HFF-Myc (cell line): ENCODE measurements at regions not wholly inside any gene's neighbourhood (a gene's known extent, or its start where the extent isn't known, plus 50 kb on each side); places are given as distances from the start of the nearest gene placed in this dataset.

Experiments used
- DNase-seq: peaks from one replicate; pipeline ENCODE4 v3.0.0-alpha.2; 2011; ENCODE audit warnings: low read depth; ENCODE audit errors: extremely low read depth
- H3K4me3 ChIP-seq: replicated peaks from 2 replicates; pipeline ENCODE4 v1.5.1; 2011; ENCODE audit warnings: low read depth, mild to moderate bottlenecking, control low read depth, low read length
- CTCF ChIP-seq: IDR thresholded peaks from 2 replicates; pipeline ENCODE4 v1.5.1; 2012; ENCODE audit warnings: mild to moderate bottlenecking, low read depth, low read length, control low read depth; ENCODE audit errors: missing control alignments

- no peak overlapping the region for H3K4me3 ChIP-seq
- no peak for DNase-seq
- TF ChIP-seq CTCF, result no peak
Observed at GRCh38 chr3:96083610-96084009, 730.8 kb upstream of the EPHA6 start.

GRCh38 chr3:96086018-96086417 is 728.4 kb upstream of the EPHA6 start:
- TF ChIP-seq CTCF, result no peak
- no peak overlapping the region for H3K4me3 ChIP-seq
- no peak for DNase-seq

- TF ChIP-seq CTCF, result no peak
- no peak for DNase-seq
- no peak overlapping the region for H3K4me3 ChIP-seq
Observed at GRCh38 chr3:96101006-96101560, 713.3 kb upstream of the EPHA6 start.

- no peak for DNase-seq
- TF ChIP-seq CTCF, result no peak
- no peak overlapping the region for H3K4me3 ChIP-seq
Observed at GRCh38 chr3:96106701-96107100, 707.7 kb upstream of the EPHA6 start.
